H1 (cell line): ENCODE measurements at regions not wholly inside any gene's neighbourhood (a gene's known extent, or its start where the extent isn't known, plus 50 kb on each side); places are given as distances from the start of the nearest gene placed in this dataset.

Experiments
- CTCF ChIA-PET: fragments of 300-600 bp; sonication (Branson Sonifier 250); formaldehyde crosslinking; loops from one replicate; lab custom pipeline; 2021; ENCODE audit not compliant: partially characterized antibody; lab: Charles Lee
- POLR2A ChIA-PET: fragments of 300-600 bp; sonication (Branson Sonifier 250); formaldehyde crosslinking; loops from one replicate; lab custom pipeline; 2021; ENCODE audit warnings: inconsistent platforms; ENCODE audit not compliant: partially characterized antibody; lab: Charles Lee
- DNase-seq, 2 experiments: peaks; one replicate each; pipeline versions ENCODE4 v3.0.0 to v3.0.0-alpha.2; 2010 to 2022; ENCODE audit warnings: low spot score in 2 of 2, low read depth in 1 of 2, mixed read lengths in 1 of 2
- FAIRE-seq: peaks from 2 replicates; lab custom pipeline; 2011; peaks lifted over from hg19 to GRCh38; lab: Jason Lieb, UNC
- H2AFZ ChIP-seq: 2 replicates; pipeline ENCODE4 v1.8.1; 2012; ENCODE audit warnings: low read length, inconsistent platforms
- H2AK5ac ChIP-seq: 2 replicates; pipeline ENCODE4 v1.6.1; 2013; ENCODE audit warnings: low read depth, low read length
- H2BK120ac ChIP-seq: replicated peaks from 2 replicates; pipeline ENCODE3; 2013; ENCODE audit warnings: low read depth, low read length, inconsistent platforms
- H2BK12ac ChIP-seq: 2 replicates; pipeline ENCODE4 v1.6.1; 2013; ENCODE audit warnings: low read depth, low read length
- H2BK15ac ChIP-seq: 2 replicates; pipeline ENCODE4 v1.6.1; 2013; ENCODE audit warnings: low read length
- H2BK20ac ChIP-seq: 2 replicates; pipeline ENCODE4 v1.6.1; 2013; ENCODE audit warnings: low read length
- H2BK5ac ChIP-seq: 2 replicates; pipeline ENCODE4 v1.6.1; 2013; ENCODE audit warnings: low read depth, low read length
- H3K14ac ChIP-seq: 2 replicates; pipeline ENCODE4 v1.6.1; 2013; ENCODE audit warnings: inconsistent platforms; ENCODE audit not compliant: insufficient read length
- H3K18ac ChIP-seq: 2 replicates; pipeline ENCODE4 v1.6.1; 2013; ENCODE audit warnings: low read length; ENCODE audit errors: extremely low read depth
- H3K23ac ChIP-seq: 2 replicates; pipeline ENCODE4 v1.6.1; 2013; ENCODE audit warnings: inconsistent platforms; ENCODE audit not compliant: insufficient read length
- H3K23me2 ChIP-seq: 2 replicates; pipeline ENCODE4 v1.6.1; 2013; ENCODE audit warnings: low read depth, low read length
- H3K27ac ChIP-seq: 2 replicates; pipeline ENCODE4 v1.6.1; 2011; ENCODE audit warnings: low read depth, low read length, inconsistent platforms
- H3K27me3 ChIP-seq, 4 experiments: replicated peaks in 1 of 4; 1 replicate in 1 of 4; 2 replicates in 3 of 4; pipeline versions ENCODE4 v1.6.1 to v1.8.1; 2011 to 2013; ENCODE audit warnings: low read length in 3 of 4, mild to moderate bottlenecking in 3 of 4, inconsistent platforms in 2 of 4, mixed read lengths in 2 of 4, moderate library complexity in 1 of 4; ENCODE audit not compliant: control insufficient read depth in 3 of 4, insufficient read depth in 3 of 4; ENCODE audit errors: extremely low read depth in 1 of 4
- H3K36me3 ChIP-seq, 4 experiments: 2 replicates each; pipeline versions ENCODE4 v1.6.1 to v1.8.1; 2011 to 2013; ENCODE audit warnings: mild to moderate bottlenecking in 4 of 4, low read length in 3 of 4, moderate library complexity in 2 of 4, control low read depth in 1 of 4, inconsistent platforms in 1 of 4; ENCODE audit not compliant: insufficient read depth in 4 of 4, control insufficient read depth in 2 of 4
- H3K4ac ChIP-seq: replicated peaks from 2 replicates; pipeline ENCODE3; 2013; ENCODE audit warnings: low read length, low read depth, mixed read lengths, inconsistent platforms; ENCODE audit not compliant: insufficient read length
- H3K4me1 ChIP-seq, 4 experiments: replicated peaks in 1 of 4; 1 replicate in 1 of 4; 2 replicates in 3 of 4; pipeline versions ENCODE4 v1.6.1 to v1.8.1; 2011 to 2013; ENCODE audit warnings: low read length in 3 of 4, inconsistent platforms in 2 of 4, mixed read lengths in 1 of 4; ENCODE audit not compliant: insufficient read depth in 4 of 4, control insufficient read depth in 3 of 4
- H3K4me2 ChIP-seq, 2 experiments: 2 replicates each; pipeline versions ENCODE4 v1.6.1 to v1.8.1; 2011 to 2013; ENCODE audit warnings: low read depth in 2 of 2, low read length in 2 of 2, control low read depth in 1 of 2, inconsistent platforms in 1 of 2, mild to moderate bottlenecking in 1 of 2; ENCODE audit not compliant: insufficient read depth in 1 of 2
- H3K4me3 ChIP-seq, 4 experiments: fragments of 200-600, 300-600 bp in 1 of 4; sonication (generic), shearing (Covaris generic), sonication (Bioruptor Twin) in 1 of 4; 2 replicates each; pipeline versions ENCODE4 v1.5.1 to v1.8.1; 2011 to 2016; ENCODE audit warnings: low read length in 4 of 4, low read depth in 3 of 4, control low read depth in 2 of 4, inconsistent platforms in 2 of 4, mild to moderate bottlenecking in 2 of 4, mixed read lengths in 1 of 4, moderate library complexity in 1 of 4; ENCODE audit not compliant: insufficient read depth in 2 of 4; ENCODE audit errors: extremely low read depth in 1 of 4
- H3K56ac ChIP-seq: replicated peaks from 2 replicates; pipeline ENCODE3; 2013; ENCODE audit warnings: low read depth, mild to moderate bottlenecking, mixed read lengths, low read length, inconsistent platforms; ENCODE audit not compliant: insufficient read length
- H3K79me1 ChIP-seq: 2 replicates; pipeline ENCODE4 v1.6.1; 2013; ENCODE audit warnings: low read depth, low read length, control low read depth
- H3K79me2 ChIP-seq, 2 experiments: 2 replicates each; pipeline versions ENCODE4 v1.6.1 to v1.8.1; 2012 to 2013; ENCODE audit warnings: low read length in 2 of 2, mild to moderate bottlenecking in 2 of 2, inconsistent platforms in 1 of 2; ENCODE audit not compliant: insufficient read depth in 2 of 2, control insufficient read depth in 1 of 2
- H3K9ac ChIP-seq, 4 experiments: replicated peaks in 1 of 4; 1 replicate in 1 of 4; 2 replicates in 3 of 4; pipeline versions ENCODE4 v1.6.1 to v1.8.1; 2011 to 2013; ENCODE audit warnings: low read depth in 3 of 4, low read length in 3 of 4, control low read depth in 2 of 4, mild to moderate bottlenecking in 2 of 4, moderate library complexity in 2 of 4, inconsistent platforms in 1 of 4; ENCODE audit errors: extremely low read depth in 1 of 4
- H3K9me3 ChIP-seq, 2 experiments: 2 replicates each; pipeline versions ENCODE4 v1.6.1 to v1.8.1; 2012 to 2013; ENCODE audit warnings: mild to moderate bottlenecking in 2 of 2, moderate library complexity in 2 of 2, control low read depth in 1 of 2, inconsistent platforms in 1 of 2, low read depth in 1 of 2, low read length in 1 of 2, mixed read lengths in 1 of 2; ENCODE audit not compliant: insufficient read depth in 2 of 2
- H4K20me1 ChIP-seq, 2 experiments: replicated peaks in 1 of 2; 2 replicates each; pipeline versions ENCODE3 to v1.8.1; 2011 to 2013; ENCODE audit warnings: inconsistent platforms in 2 of 2, low read length in 2 of 2, mild to moderate bottlenecking in 1 of 2; ENCODE audit not compliant: insufficient read depth in 2 of 2, control insufficient read depth in 1 of 2
- H4K5ac ChIP-seq: 2 replicates; pipeline ENCODE4 v1.6.1; 2013; ENCODE audit warnings: low read length, low read depth, mixed read lengths, inconsistent platforms; ENCODE audit not compliant: insufficient read length
- H4K8ac ChIP-seq: 2 replicates; pipeline ENCODE4 v1.8.0; 2013; ENCODE audit warnings: mild to moderate bottlenecking, moderate library complexity, low read length, inconsistent platforms; ENCODE audit not compliant: insufficient read depth; ENCODE audit errors: extremely low read depth
- H4K91ac ChIP-seq: replicated peaks from 2 replicates; pipeline ENCODE3; 2013; ENCODE audit warnings: low read length, mixed read lengths, inconsistent platforms; ENCODE audit not compliant: insufficient read length
- HDAC6 ChIP-seq: IDR thresholded peaks from one replicate; pipeline ENCODE4 v1.7.1; 2012; ENCODE audit warnings: low read depth, mild to moderate bottlenecking, inconsistent platforms, low read length, moderate library complexity
- POLR2A ChIP-seq, 2 experiments: IDR thresholded peaks; 1 replicate in 1 of 2; 2 replicates in 1 of 2; pipeline ENCODE4 v1.6.1; 2011; ENCODE audit warnings: low read depth in 2 of 2, low read length in 2 of 2, mild to moderate bottlenecking in 2 of 2; ENCODE audit errors: control extremely low read depth in 1 of 2
- WGBS, 2 experiments: shearing (Covaris generic) in 1 of 2; methylation state at CpG; one replicate each; pipeline versions ENCODE4 v1.1.6 to v1.1.7; 2013 to 2015; ENCODE audit warnings: low lambda C conversion rate in 2 of 2, mixed read lengths in 2 of 2, inconsistent platforms in 1 of 2, low coverage in 1 of 2, missing lambda C conversion rate in 1 of 2; ENCODE audit not compliant: insufficient replicate concordance in 2 of 2, insufficient coverage in 1 of 2, insufficient read length in 1 of 2; ENCODE audit errors: extremely low coverage in 1 of 2, missing lambda C conversion rate in 1 of 2; 5-methylcytosine and 5-hydroxymethylcytosine counted together
- TF ChIP-seq, protein P1 (sequence below): IDR thresholded peaks from 2 replicates; pipeline ENCODE4 v1.6.1; 2011; ENCODE audit warnings: low read depth, mild to moderate bottlenecking, low read length; ENCODE audit not compliant: insufficient read depth

DNA sequence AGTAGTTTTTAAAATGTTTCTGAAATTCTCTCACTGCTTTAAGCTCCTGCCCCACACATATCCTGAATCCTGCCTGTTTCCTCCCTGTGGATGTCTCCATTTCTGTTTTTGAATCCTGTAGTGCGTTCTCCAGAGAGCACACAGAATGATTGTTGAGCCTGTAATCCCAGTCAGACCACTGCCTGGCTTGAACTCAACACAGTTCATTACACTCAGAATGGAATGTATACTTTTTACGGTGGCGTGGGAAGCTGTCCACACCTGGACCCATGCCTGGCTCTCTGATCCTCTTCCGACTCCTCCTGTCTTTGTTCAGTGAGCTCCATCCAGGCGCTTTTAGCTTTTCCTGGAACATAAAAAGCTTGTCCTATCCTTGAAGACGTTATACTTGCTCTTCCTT, 1217.0 kb upstream of the PRKX start:
- Histone ChIP-seq H3K36me3 (no peaks in the 10 kb centered on the region), H4K91ac (no peak overlapping the region), H2AFZ (no peak overlapping the region), H3K4me1 (no peaks in the 10 kb centered on the region), H3K23me2 (no peaks in the 10 kb centered on the region), H3K27me3 (no peaks in the 10 kb centered on the region), H3K79me2 (no peaks in the 10 kb centered on the region), H3K9ac (no peak overlapping the region), H3K18ac (no peak overlapping the region), H3K9me3 (no peaks in the 10 kb centered on the region), H3K27ac (no peak overlapping the region), H3K79me1 (no peaks in the 10 kb centered on the region), H2BK120ac (no peak overlapping the region), H3K56ac (no peak overlapping the region), H2BK5ac (no peak overlapping the region), H2AK5ac (no peak overlapping the region), H2BK15ac (no peak overlapping the region), H3K4me2 (no peak overlapping the region), H3K4ac (no peak overlapping the region), H3K14ac (no peak overlapping the region), H2BK20ac (no peak overlapping the region), H4K8ac (no peak overlapping the region), H3K23ac (no peak overlapping the region), H2BK12ac (no peak overlapping the region), H3K4me3 (no peak overlapping the region), H4K20me1 (no peaks in the 10 kb centered on the region), H4K5ac (no peak overlapping the region)
- 91% methylated on average over 6 of the region's 6 CpGs; no CpG with 5 or more reads in 1 of the 2 experiments for WGBS, 2 experiments
- DNase-seq (no peak), FAIRE-seq (no peak)
- POLR2A ChIA-PET: no interaction called here
- TF ChIP-seq, protein P1, sequence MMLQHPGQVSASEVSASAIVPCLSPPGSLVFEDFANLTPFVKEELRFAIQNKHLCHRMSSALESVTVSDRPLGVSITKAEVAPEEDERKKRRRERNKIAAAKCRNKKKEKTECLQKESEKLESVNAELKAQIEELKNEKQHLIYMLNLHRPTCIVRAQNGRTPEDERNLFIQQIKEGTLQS: no peak
- TF ChIP-seq HDAC6 (no peak), POLR2A (IDR thresholded peaks at IDR 0.05; ENCODE audit: control extremely low read depth in 1 of 2, low read depth in 2 of 2, low read length in 2 of 2) (no peak)
- CTCF ChIA-PET: no interaction called here
